K562 (cell line): ENCODE measurements at regions not wholly inside any gene's neighbourhood (a gene's known extent, or its start where the extent isn't known, plus 50 kb on each side); places are given as distances from the start of the nearest gene placed in this dataset.

Experiments
- ATAC-seq: fragments of 200-7000 bp; cut with Tn5 transposase; 3 replicates; pipeline ENCODE4 v1.9.1; 2020; ENCODE audit warnings: moderate library complexity
- BruUV-seq: library from RNA; stranded (reverse); fragments of 400-500 nt; replicated peaks from 2 replicates; lab custom pipeline; 2021; lab: Mats Ljungman, UMichigan
- CTCF ChIA-PET: fragments of 300-600 bp; formaldehyde crosslinking; extraction: SDS; loops from one replicate; lab custom pipeline; 2021; ENCODE audit warnings: low intra/inter-chr PET ratio; lab: Yijun Ruan, JAX
- POLR2A ChIA-PET: fragments of 300-600, 350-650 bp; sonication (Branson Sonifier 250); formaldehyde crosslinking; extraction: SDS; loops from one replicate; lab custom pipeline; 2021; ENCODE audit warnings: antibody characterized with exemption, inconsistent platforms; lab: Yijun Ruan, JAX
- DNase-seq, 4 experiments: peaks; one replicate each; pipeline versions ENCODE4 v3.0.0 to v3.0.0-alpha.2; 2011 to 2018; ENCODE audit warnings: low spot score in 3 of 4, mixed read lengths in 3 of 4; ENCODE audit errors: extremely low read depth in 1 of 4
- FAIRE-seq: peaks from 2 replicates; lab custom pipeline; 2011; peaks lifted over from hg19 to GRCh38; lab: Jason Lieb, UNC
- H2AFZ ChIP-seq: 2 replicates; pipeline ENCODE4 v1.6.0; 2011; ENCODE audit warnings: low read depth, low read length, control low read depth, inconsistent platforms
- H3K27ac ChIP-seq: fragments of 200-600 bp; 3 replicates; pipeline ENCODE4 v1.8.0; 2011; ENCODE audit warnings: low read depth, mild to moderate bottlenecking, control low read depth, inconsistent platforms, low read length, moderate library complexity, mixed read lengths; ENCODE audit errors: extremely low read depth
- H3K27me3 ChIP-seq, 2 experiments: fragments of 300-600 bp in 1 of 2; 2 replicates in 1 of 2; 3 replicates in 1 of 2; pipeline versions ENCODE4 v1.6.0 to v1.8.0; 2011; ENCODE audit warnings: inconsistent platforms in 2 of 2, low read length in 2 of 2, mild to moderate bottlenecking in 1 of 2, mixed read lengths in 1 of 2, moderate library complexity in 1 of 2; ENCODE audit not compliant: control insufficient read depth in 2 of 2, insufficient read depth in 2 of 2
- H3K36me3 ChIP-seq: fragments of 300-600 bp; 3 replicates; pipeline ENCODE4 v1.8.0; 2011; ENCODE audit warnings: mild to moderate bottlenecking, low read length, inconsistent platforms; ENCODE audit not compliant: control insufficient read depth, insufficient read depth
- H3K4me1 ChIP-seq, 2 experiments: fragments of 200-600 bp in 1 of 2; replicated peaks in 1 of 2; 2 replicates in 1 of 2; 3 replicates in 1 of 2; pipeline versions ENCODE4 v1.5.1 to v1.8.0; 2011; ENCODE audit warnings: inconsistent platforms in 2 of 2, low read length in 2 of 2, mild to moderate bottlenecking in 1 of 2, mixed read lengths in 1 of 2, moderate library complexity in 1 of 2; ENCODE audit not compliant: control insufficient read depth in 2 of 2, insufficient read depth in 2 of 2
- H3K4me2 ChIP-seq: 2 replicates; pipeline ENCODE4 v1.6.1; 2011; ENCODE audit warnings: low read length, control low read depth, inconsistent platforms, mixed read lengths; ENCODE audit not compliant: insufficient read depth
- H3K4me3 ChIP-seq: fragments of 200-600 bp; sonication (generic), shearing (Covaris generic); 2 replicates; pipeline ENCODE4 v1.5.1; 2016; ENCODE audit warnings: control low read depth, inconsistent platforms
- H3K79me2 ChIP-seq: fragments of 200-600 bp; 3 replicates; pipeline ENCODE4 v1.8.0; 2011; ENCODE audit warnings: low read length, inconsistent platforms; ENCODE audit not compliant: control insufficient read depth, insufficient read depth
- H3K9ac ChIP-seq, 2 experiments: 2 replicates each; pipeline versions ENCODE4 v1.6.0 to v1.6.1; 2011; ENCODE audit warnings: low read depth in 2 of 2, low read length in 2 of 2, control low read depth in 1 of 2, inconsistent platforms in 1 of 2, mild to moderate bottlenecking in 1 of 2, mixed read lengths in 1 of 2; ENCODE audit not compliant: insufficient read depth in 1 of 2
- H3K9me1 ChIP-seq: one replicate; pipeline ENCODE4 v1.6.0; 2011; ENCODE audit warnings: inconsistent platforms, mild to moderate bottlenecking, low read length, moderate library complexity; ENCODE audit not compliant: control insufficient read depth, insufficient read depth
- H3K9me3 ChIP-seq: replicated peaks from 2 replicates; pipeline ENCODE4 v1.5.1; 2011; ENCODE audit warnings: low read depth, low read length, inconsistent platforms; ENCODE audit not compliant: control insufficient read depth, insufficient read depth
- H4K20me1 ChIP-seq: replicated peaks from 2 replicates; pipeline ENCODE4 v1.6.1; 2011; ENCODE audit warnings: low read length, inconsistent platforms, mixed read lengths; ENCODE audit not compliant: control insufficient read depth, insufficient read depth
- DLX4 ChIP-seq: fragments of 250-450 bp; sonication (Bioruptor Pico); IDR thresholded peaks from 2 replicates; pipeline ENCODE4 v1.6.1; 2021; ENCODE audit warnings: mild to moderate bottlenecking
- DNMT1 ChIP-seq: fragments of 450-650 bp; IDR thresholded peaks from 2 replicates; pipeline ENCODE4 v1.6.1; 2016; ENCODE audit warnings: antibody characterized with exemption, mild to moderate bottlenecking
- KDM5B ChIP-seq: fragments of 200-600 bp; sonication (generic); IDR thresholded peaks from 2 replicates; pipeline ENCODE4 v1.6.1; 2012; ENCODE audit warnings: low read depth, mild to moderate bottlenecking, moderate library complexity, low read length, control low read depth, inconsistent platforms; ENCODE audit not compliant: insufficient replicate concordance
- OTX1 ChIP-seq: fragments of 450-650 bp; formaldehyde crosslinking; IDR thresholded peaks from 2 replicates; pipeline ENCODE4 v1.4.0; 2022; ENCODE audit warnings: mild to moderate bottlenecking
- SRSF9 ChIP-seq: fragments of 200-400 bp; formaldehyde crosslinking; IDR thresholded peaks from 2 replicates; pipeline ENCODE4 v1.6.1; 2017; ENCODE audit warnings: low read depth, low read length, borderline replicate concordance
- WGBS: fragments of 100-300 bp; shearing (Covaris generic); methylation state at CpG from one replicate; pipeline ENCODE4 v1.1.6; 2016; ENCODE audit warnings: low coverage, mixed read lengths; ENCODE audit not compliant: insufficient coverage; ENCODE audit errors: missing lambda C conversion rate; 5-methylcytosine and 5-hydroxymethylcytosine counted together
- in situ Hi-C: fragments of 300-500 bp; cut with MboI; formaldehyde crosslinking; loops from 4 replicates; pipeline ENCODE4 v1.15.0; 2018; ENCODE audit warnings: inconsistent platforms, mixed read lengths
- intact Hi-C: fragments of 100-400 bp; cut with micrococcal nuclease; formaldehyde crosslinking; loops from 2 replicates; pipeline ENCODE4 v1.14.2; 2022

GRCh38 chr6:170000071-170000843 is 248.8 kb downstream of the ERMARD start (continued):
- no peak for TF ChIP-seq DNMT1
- TF ChIP-seq SRSF9, result no peak

GRCh38 chr6:169999367-169999766 is 247.9 kb downstream of the ERMARD start:
- ATAC-seq (no peak), FAIRE-seq (no peak), DNase-seq (no peak)
- under 1% methylated on average over 7 of the region's 7 CpGs for WGBS
- TF ChIP-seq OTX1 (CRISPR knock-in tag) (no peak), KDM5B (no peak), DLX4 (CRISPR knock-in tag) (no peak)
- H3K36me3 ChIP-seq, result no peaks in the 10 kb centered on the region
- H3K4me2 ChIP-seq, result no peak overlapping the region
- intact Hi-C loops (no loop called here), in situ Hi-C loops (no loop called here)
- no peaks in the 10 kb centered on the region for H3K79me2 ChIP-seq
- no peak overlapping the region for H3K27ac ChIP-seq
- H3K27me3 ChIP-seq, result peaks cover 0 to 5% of the 10 kb centered on the region in 2 experiments; a peak in 1 of 5 replicates
- no peaks in the 10 kb centered on the region for H3K4me1 ChIP-seq
- BruUV-seq, result no TSS peak
- POLR2A ChIA-PET, result interaction anchor here (0.5 to 0.6 kb wide), 2 partner anchors 19 to 43 kb away, joined by 3 to 4 read pairs; no protein-coding TSS in a partner anchor
- no peak overlapping the region for H3K9ac ChIP-seq
- CTCF ChIA-PET, result no interaction called here
- no peak overlapping the region for H3K4me3 ChIP-seq
- H3K9me1 ChIP-seq, result no peaks in the 10 kb centered on the region
- no peaks in the 10 kb centered on the region; the same call in 1 of the 2 replicates for H3K9me3 ChIP-seq
- H2AFZ ChIP-seq, result no peak overlapping the region
- H4K20me1 ChIP-seq, result no peaks in the 10 kb centered on the region; the same call in 1 of the 2 replicates
